ENCODE measurements at regions not wholly inside any gene's neighbourhood (a gene's known extent, or its start where the extent isn't known, plus 50 kb on each side); places are given as distances from the start of the nearest gene placed in this dataset.

- TF ChIP-seq CTCF (tag by site-specific recombination; IDR thresholded peaks at IDR 0.05), result no peak
- TF ChIP-seq ZNF362 (tag by site-specific recombination; IDR thresholded peaks at IDR 0.05), result no peak
Observed at GRCh38 chr11:16412525-16413172, 56.3 kb upstream of the SOX6 start.
